ENCODE measurements at regions not wholly inside any gene's neighbourhood (a gene's known extent, or its start where the extent isn't known, plus 50 kb on each side); places are given as distances from the start of the nearest gene placed in this dataset.
"Not testable (repeated sequence)": the region's sequence is repeated elsewhere in the genome, so short reads cannot be mapped to it uniquely, and the experiment has no call there.

GRCh38 chr11:44471603-44472002, 93.9 kb upstream of the CD82 start:
- no peak overlapping the region for H3K4me3 ChIP-seq (ENCODE audit: low read depth, low read length)
- no peak for DNase-seq (ENCODE audit: low read depth)

GRCh38 chr11:44472916-44473315, 92.5 kb upstream of the CD82 start:
- no peak overlapping the region for H3K4me3 ChIP-seq (ENCODE audit: low read depth, low read length)

GRCh38 chr11:44474702-44475101, 90.8 kb upstream of the CD82 start:
- no peak for DNase-seq (ENCODE audit: low read depth)
- no peak overlapping the region for H3K4me3 ChIP-seq (ENCODE audit: low read depth, low read length)

More at GRCh38 chr11:44472916-44473315, 92.5 kb upstream of the CD82 start:
- no peak for DNase-seq (ENCODE audit: low read depth)

GRCh38 chr11:44475114-44475686, 90.3 kb upstream of the CD82 start:
- no peak for DNase-seq (ENCODE audit: low read depth)
- H3K4me3 ChIP-seq (ENCODE audit: low read depth, low read length) = no peak overlapping the region

GRCh38 chr11:44482338-44482737, 83.1 kb upstream of the CD82 start:
- H3K4me3 ChIP-seq (ENCODE audit: low read depth, low read length); DNase-seq (ENCODE audit: low read depth): not testable (repeated sequence)

GRCh38 chr11:44483919-44484610, 81.4 kb upstream of the CD82 start:
- no peak overlapping the region for H3K4me3 ChIP-seq (ENCODE audit: low read depth, low read length)
- no peak for DNase-seq (ENCODE audit: low read depth)

- no peak for DNase-seq (ENCODE audit: low read depth)
- no peak overlapping the region for H3K4me3 ChIP-seq (ENCODE audit: low read depth, low read length)
These were observed 77.1 kb upstream of the CD82 start for GRCh38 chr11:44488165-44488965.

- DNase-seq (ENCODE audit: low read depth) = no peak
- no peak overlapping the region for H3K4me3 ChIP-seq (ENCODE audit: low read depth, low read length)
These were observed 72.1 kb upstream of the CD82 start for GRCh38 chr11:44493383-44493782.

GRCh38 chr11:44493930-44494329, 71.5 kb upstream of the CD82 start:
- no peak overlapping the region for H3K4me3 ChIP-seq (ENCODE audit: low read depth, low read length)
- DNase-seq (ENCODE audit: low read depth) = no peak

GRCh38 chr11:44494785-44495184, 70.7 kb upstream of the CD82 start:
- no peak overlapping the region for H3K4me3 ChIP-seq (ENCODE audit: low read depth, low read length)
- DNase-seq (ENCODE audit: low read depth) = no peak

- no peak for DNase-seq (ENCODE audit: low read depth)
These were observed 69.1 kb upstream of the CD82 start for GRCh38 chr11:44496391-44496790.

GRCh38 chr11:44498089-44498871, 67.2 kb upstream of the CD82 start:
- DNase-seq (ENCODE audit: low read depth) = no peak
- no peak overlapping the region for H3K4me3 ChIP-seq (ENCODE audit: low read depth, low read length)

More at GRCh38 chr11:44496391-44496790, 69.1 kb upstream of the CD82 start:
- H3K4me3 ChIP-seq (ENCODE audit: low read depth, low read length) = no peak overlapping the region

GRCh38 chr11:44502506-44502905, 63.0 kb upstream of the CD82 start:
- no peak overlapping the region for H3K4me3 ChIP-seq (ENCODE audit: low read depth, low read length)
- no peak for DNase-seq (ENCODE audit: low read depth)

GRCh38 chr11:44505581-44506054, 59.8 kb upstream of the CD82 start:
- peak; percentile 25 for DNase-seq (ENCODE audit: low read depth)
- no peak overlapping the region for H3K4me3 ChIP-seq (ENCODE audit: low read depth, low read length)

- DNase-seq (ENCODE audit: low read depth) = no peak
- no peak overlapping the region for H3K4me3 ChIP-seq (ENCODE audit: low read depth, low read length)
These were observed 59.0 kb upstream of the CD82 start for GRCh38 chr11:44506375-44507016.

GRCh38 chr11:44507491-44507890, 58.0 kb upstream of the CD82 start:
- no peak for DNase-seq (ENCODE audit: low read depth)
- no peak overlapping the region for H3K4me3 ChIP-seq (ENCODE audit: low read depth, low read length)

GRCh38 chr11:44507896-44508445, 57.5 kb upstream of the CD82 start:
- no peak for DNase-seq (ENCODE audit: low read depth)
- H3K4me3 ChIP-seq (ENCODE audit: low read depth, low read length) = no peak overlapping the region

GRCh38 chr11:44509296-44509695, 56.2 kb upstream of the CD82 start:
- DNase-seq (ENCODE audit: low read depth) = no peak

GRCh38 chr11:44510372-44510771, 55.1 kb upstream of the CD82 start:
- no peak for DNase-seq (ENCODE audit: low read depth)

More at GRCh38 chr11:44509296-44509695, 56.2 kb upstream of the CD82 start:
- H3K4me3 ChIP-seq (ENCODE audit: low read depth, low read length) = no peak overlapping the region

More at GRCh38 chr11:44510372-44510771, 55.1 kb upstream of the CD82 start:
- no peak overlapping the region for H3K4me3 ChIP-seq (ENCODE audit: low read depth, low read length)

Measured in skeletal muscle cell (primary cell).